HEK293T (cell line): ENCODE measurements at regions not wholly inside any gene's neighbourhood (a gene's known extent, or its start where the extent isn't known, plus 50 kb on each side); places are given as distances from the start of the nearest gene placed in this dataset.

Experiments used
- ARNT ChIP-seq: fragments of 450-650 bp; IDR thresholded peaks from 2 replicates; pipeline ENCODE4 v1.6.1; 2017; ENCODE audit warnings: mild to moderate bottlenecking
- CTBP1 ChIP-seq: fragments of 450-650 bp; IDR thresholded peaks from 2 replicates; pipeline ENCODE4 v1.6.1; 2016; ENCODE audit warnings: borderline replicate concordance
- FOXA1 ChIP-seq: fragments of 450-650 bp; IDR thresholded peaks from 2 replicates; pipeline ENCODE4 v1.6.1; 2016; ENCODE audit warnings: mild to moderate bottlenecking
- HDGF ChIP-seq: fragments of 450-650 bp; IDR thresholded peaks from 2 replicates; pipeline ENCODE4 v1.6.1; 2017; ENCODE audit warnings: antibody characterized with exemption, borderline replicate concordance
- LEF1 ChIP-seq: fragments of 450-650 bp; IDR thresholded peaks from 2 replicates; pipeline ENCODE4 v1.6.1; 2017; ENCODE audit warnings: mild to moderate bottlenecking, borderline replicate concordance
- SUZ12 ChIP-seq: fragments of 450-650 bp; IDR thresholded peaks from 2 replicates; pipeline ENCODE4 v1.6.1; 2016; ENCODE audit warnings: mild to moderate bottlenecking
- TARDBP ChIP-seq: fragments of 450-650 bp; IDR thresholded peaks from 2 replicates; pipeline ENCODE4 v1.6.1; 2016
- ZNF384 ChIP-seq: fragments of 450-650 bp; IDR thresholded peaks from 2 replicates; pipeline ENCODE4 v1.6.1; 2016
- TF ChIP-seq, protein P1 (sequence below): fragments of 450-650 bp; IDR thresholded peaks from 2 replicates; pipeline ENCODE4 v1.6.1; 2016

DNA sequence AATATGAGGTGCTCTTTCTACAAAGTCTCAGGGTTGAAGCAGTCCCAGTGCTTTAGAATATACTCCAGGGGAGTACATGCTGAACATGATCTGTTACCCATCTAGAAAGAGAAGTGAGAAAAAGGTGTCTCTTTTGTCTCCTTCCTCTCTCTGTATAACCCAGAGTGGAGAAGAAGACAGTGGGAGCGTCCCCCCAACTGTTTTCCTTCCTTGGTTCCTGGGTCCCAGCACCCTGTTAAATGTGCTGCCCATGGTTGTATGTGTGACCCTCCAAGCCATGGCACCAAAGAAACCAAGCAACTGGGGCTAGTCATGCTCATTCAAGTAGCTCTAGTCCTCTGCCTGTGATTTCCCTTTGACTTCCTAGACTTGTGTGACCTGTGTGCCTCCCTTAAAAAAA lies 683.7 kb downstream of the TBL1XR1 start:
- TF ChIP-seq ZNF384 (no peak), ARNT (no peak), HDGF (no peak), SUZ12 (no peak), LEF1 (no peak), TARDBP (no peak), FOXA1 (no peak), CTBP1 (no peak)
- TF ChIP-seq, protein P1, sequence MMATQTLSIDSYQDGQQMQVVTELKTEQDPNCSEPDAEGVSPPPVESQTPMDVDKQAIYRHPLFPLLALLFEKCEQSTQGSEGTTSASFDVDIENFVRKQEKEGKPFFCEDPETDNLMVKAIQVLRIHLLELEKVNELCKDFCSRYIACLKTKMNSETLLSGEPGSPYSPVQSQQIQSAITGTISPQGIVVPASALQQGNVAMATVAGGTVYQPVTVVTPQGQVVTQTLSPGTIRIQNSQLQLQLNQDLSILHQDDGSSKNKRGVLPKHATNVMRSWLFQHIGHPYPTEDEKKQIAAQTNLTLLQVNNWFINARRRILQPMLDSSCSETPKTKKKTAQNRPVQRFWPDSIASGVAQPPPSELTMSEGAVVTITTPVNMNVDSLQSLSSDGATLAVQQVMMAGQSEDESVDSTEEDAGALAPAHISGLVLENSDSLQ, result no peak
